HG03025 (cell line): ENCODE measurements at regions not wholly inside any gene's neighbourhood (a gene's known extent, or its start where the extent isn't known, plus 50 kb on each side); places are given as distances from the start of the nearest gene placed in this dataset.

Experiments
- ATAC-seq: cut with Tn5 transposase; IDR thresholded peaks from one replicate; pipeline ENCODE4 v1.9.1; 2021; ENCODE audit warnings: mild to moderate bottlenecking, moderate library complexity; ENCODE audit not compliant: unreplicated experiment, low FRiP score

DNA sequence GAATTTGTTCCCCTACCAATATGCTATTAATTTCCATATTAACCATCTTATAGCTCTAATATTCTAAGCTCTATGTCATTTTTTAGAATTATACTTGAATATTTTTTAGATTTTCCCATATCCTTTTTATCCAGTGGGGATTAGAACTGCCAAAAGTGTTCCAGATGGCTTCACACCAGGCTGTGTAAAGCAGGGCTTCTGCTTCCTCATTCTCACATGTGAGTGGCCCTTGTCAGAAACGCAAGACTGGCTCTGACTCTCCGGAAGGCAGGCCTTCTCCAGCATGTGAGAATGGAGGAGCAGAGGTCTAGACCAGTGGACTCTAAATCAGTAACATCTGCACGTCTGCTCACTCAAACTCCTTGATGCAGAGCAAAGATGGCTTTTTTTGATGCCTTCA, 650.1 kb downstream of the FGF9 start:
- ATAC-seq, result no peak

DNA sequence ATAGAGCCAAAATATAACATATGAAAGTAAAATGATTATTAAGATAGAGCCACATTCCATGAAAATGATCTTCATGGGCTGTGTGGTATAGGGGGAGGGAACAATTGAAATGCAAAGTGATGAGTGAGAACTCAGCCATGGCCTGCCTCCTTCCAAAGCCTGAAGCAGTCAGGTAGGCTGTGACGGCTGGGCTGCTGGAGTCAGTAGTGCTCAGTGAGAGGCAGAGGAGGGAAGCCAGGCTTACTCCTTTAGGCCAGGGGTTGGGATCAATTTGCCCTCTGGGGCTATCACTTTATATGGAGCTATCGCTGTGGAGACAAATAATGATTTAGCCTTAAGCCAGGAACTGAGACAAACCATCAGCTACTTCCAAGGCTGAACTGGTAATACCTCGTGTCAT, 654.9 kb downstream of the FGF9 start:
- ATAC-seq, result no peak

DNA sequence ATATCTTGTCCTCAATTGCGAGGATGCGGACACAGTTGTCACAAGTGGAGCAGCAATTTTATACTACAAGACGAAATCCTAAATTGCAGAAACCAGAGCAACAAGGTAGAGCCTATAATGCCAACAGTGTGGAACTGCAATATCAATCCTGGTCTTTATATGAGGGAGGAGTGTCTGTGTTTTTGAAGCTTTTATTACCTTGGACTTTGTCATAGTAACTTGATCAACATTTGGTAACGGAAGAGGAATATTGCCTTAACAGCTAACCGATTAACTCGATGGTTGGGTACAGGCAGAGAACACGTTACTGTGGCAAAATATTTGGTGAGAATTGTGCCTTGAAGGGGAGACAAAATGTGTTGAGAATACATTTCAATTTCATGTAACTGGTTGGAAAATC, 661.5 kb downstream of the FGF9 start:
- ATAC-seq, result no peak

- ATAC-seq, result no peak
Measured at GRCh38 chr13:22336460-22336859, 665.6 kb downstream of the FGF9 start.

GRCh38 chr13:22357132-22357531, 686.3 kb downstream of the FGF9 start:
- no peak for ATAC-seq

- ATAC-seq, result no peak
Measured at GRCh38 chr13:22369090-22369489, 698.2 kb downstream of the FGF9 start.

DNA sequence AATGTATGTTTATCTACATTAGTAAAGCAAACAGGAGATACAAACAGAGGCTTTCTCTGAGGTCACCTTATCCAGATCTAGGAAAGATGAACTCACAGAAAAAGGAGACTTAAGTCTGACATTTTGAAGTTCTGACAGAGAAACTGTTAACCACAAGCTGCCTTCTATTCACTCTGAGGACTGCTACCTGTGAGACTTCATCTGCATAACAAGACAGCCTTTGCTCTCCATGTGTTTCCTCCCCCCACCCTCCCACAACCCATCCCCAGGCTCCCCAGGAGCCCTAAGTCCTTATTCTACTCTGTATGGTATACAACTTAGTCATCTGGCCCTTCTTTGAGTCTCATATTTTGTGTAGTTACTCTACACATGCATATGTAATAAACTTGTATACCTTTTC, 699.0 kb downstream of the FGF9 start:
- ATAC-seq, result no peak

DNA sequence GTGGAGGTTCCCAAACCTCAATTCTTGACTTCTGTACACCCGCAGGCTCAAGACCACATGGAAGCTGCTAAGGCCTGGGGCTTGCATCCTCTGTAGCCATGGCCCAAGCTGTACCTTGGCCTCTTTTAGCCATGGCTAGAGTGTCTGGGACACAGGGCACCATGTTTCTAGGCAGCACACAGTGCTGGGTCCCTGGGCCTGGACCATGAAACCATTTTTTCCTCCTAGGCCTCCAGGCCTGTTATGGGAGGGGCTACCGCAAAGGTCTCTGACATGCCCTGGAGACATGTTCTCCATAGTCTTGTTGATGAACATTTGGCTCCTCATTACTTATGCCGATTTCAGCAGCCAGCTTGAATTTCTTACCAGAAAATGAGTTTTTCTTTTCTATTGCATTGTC, 701.4 kb downstream of the FGF9 start:
- ATAC-seq, result no peak

- ATAC-seq, result no peak
Measured at GRCh38 chr13:22375151-22375550, 704.3 kb downstream of the FGF9 start.

GRCh38 chr13:22387899-22388298, 717.0 kb downstream of the FGF9 start:
- ATAC-seq, result no peak

DNA sequence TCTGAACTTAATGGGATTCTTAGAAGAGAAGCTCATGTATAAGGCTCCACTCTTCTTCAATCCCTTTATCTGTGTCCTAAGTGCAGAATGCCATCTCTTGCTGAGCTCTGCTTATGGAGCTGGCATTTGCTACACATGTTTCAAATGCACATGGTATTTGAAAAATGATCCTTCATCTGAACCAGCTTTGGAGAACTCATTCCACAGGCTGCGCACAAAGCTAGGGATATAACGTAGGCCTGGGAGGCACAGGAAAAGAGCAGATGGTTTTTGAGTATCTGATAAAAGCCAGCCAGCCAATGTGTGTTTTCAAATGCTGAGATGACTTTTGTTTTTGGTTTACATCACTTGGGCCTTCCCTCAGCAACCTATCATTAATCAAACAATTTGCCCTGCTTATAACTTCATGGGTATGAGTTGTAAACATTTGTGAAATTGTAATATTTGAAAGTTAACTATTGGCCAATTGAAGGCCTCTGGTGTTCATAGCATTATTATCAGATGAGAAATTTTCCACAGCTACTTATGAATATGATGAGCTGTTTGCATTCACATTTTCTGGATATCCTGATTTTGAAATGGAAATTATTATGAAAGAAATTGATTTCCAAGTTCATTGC, 729.0 kb downstream of the FGF9 start:
- ATAC-seq, result no peak

- no peak for ATAC-seq
Measured at GRCh38 chr13:22402682-22403081, 731.8 kb downstream of the FGF9 start.

DNA sequence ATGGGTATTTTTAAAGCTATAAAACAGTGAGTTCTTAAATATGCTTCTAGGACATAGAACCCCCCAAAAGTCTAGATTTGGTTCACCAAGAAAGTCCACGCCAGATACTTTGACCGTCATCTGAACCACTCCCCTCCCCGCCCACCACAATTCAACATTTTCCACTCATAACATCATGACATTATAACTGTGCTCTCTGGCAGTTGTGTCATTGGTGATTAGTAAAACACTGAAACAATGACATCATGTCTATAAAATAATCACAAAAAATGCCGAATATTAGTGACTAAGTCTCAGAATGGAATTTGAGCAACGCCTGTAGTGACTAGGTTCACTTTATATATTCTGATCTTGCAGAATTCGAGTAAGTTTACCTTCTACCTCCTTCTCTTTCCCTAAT, 732.3 kb downstream of the FGF9 start:
- no peak for ATAC-seq

DNA sequence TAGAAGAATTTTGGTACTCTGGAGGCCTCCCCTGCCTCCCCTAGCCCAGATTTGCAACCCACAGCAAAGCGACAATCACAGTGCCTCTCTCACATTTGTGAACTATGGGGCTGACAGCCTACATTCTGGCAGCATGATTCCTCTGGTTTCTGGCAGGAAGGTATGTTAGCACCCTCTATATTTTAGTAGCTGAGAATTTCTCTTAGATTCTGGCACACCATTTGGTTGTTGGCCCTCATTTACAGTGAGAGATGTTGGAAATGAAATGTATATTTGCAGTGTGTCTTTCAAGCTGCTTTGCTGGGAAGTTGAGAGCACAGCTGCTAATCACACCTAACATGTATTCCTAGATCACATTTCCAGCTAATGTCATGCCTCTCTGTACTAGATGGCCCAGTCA, 735.0 kb downstream of the FGF9 start:
- ATAC-seq, result no peak

DNA sequence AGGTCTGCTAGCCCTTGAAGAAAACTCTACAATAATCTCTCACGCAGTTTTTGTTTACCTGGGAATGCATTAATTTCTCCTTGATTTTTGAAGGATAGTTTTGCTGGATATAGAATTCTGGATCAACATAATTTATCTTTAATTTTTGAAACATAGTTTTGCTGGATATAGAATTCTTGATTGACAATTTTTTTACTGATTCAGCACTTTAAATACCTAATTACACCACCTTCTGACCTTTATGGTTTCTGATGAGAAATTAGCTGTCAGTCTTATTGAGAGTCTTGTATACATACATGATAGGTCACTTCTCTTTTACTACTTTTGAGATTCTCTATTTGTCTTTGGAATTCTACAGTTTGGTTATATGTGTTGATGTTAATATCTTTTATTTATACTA, 741.6 kb downstream of the FGF9 start:
- ATAC-seq, result no peak

DNA sequence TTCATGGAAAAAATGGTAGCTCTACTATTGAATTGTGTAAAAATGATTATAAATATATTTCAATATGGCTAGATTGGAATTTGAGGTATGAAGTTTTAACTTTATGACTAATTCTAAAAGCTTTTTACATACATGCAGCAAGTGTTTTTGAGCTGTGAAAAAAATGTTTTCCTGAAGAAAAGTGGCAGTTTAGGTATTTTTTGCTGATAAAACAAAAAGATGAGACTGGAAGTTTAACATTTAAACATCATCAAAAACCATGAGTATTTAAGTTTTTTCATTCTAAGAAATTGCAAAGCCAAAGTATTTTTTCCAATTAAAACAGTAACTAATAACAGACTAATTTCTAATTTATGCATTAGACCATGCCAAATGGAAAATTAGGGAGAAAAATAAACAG, 751.1 kb downstream of the FGF9 start:
- ATAC-seq, result no peak

DNA sequence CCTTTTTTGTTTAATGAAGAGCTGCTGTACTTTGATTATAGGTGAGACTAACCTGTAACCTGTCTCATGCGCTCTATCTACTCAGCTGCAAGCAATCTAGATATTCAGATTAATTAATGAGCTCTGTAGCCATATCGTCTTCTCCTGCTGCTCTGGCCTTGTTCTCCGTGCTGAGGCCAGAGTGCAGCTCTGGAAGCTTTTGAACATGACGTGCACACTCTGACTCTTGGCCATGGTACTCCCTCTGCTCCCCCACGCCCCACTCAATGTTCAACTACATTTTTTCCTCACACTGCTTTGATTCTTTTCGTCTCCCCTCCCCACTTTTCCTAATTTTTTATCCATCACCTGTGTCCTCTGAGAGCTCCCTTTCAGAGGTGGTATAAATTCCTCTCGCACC, 751.8 kb downstream of the FGF9 start:
- ATAC-seq, result no peak

DNA sequence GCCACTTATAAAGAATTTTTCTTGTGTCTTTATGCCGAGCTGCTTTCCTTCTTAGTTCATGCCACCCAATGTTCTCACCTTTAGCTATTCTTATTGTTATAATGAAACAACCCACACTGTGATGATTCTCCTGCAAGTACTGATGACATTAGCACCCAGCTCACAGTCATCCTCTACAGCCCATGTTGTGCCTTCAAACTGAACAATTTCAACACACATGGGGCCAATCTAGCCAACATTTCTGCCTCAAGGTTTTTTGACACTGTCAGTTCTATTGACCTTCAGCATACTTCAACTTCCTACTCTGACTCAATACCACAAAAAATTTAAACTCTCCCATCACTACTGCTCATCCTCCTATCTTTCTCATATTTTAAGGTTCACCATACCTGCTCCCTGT, 752.4 kb downstream of the FGF9 start:
- ATAC-seq, result no peak

GRCh38 chr13:22425087-22425486, 754.2 kb downstream of the FGF9 start:
- no peak for ATAC-seq

DNA sequence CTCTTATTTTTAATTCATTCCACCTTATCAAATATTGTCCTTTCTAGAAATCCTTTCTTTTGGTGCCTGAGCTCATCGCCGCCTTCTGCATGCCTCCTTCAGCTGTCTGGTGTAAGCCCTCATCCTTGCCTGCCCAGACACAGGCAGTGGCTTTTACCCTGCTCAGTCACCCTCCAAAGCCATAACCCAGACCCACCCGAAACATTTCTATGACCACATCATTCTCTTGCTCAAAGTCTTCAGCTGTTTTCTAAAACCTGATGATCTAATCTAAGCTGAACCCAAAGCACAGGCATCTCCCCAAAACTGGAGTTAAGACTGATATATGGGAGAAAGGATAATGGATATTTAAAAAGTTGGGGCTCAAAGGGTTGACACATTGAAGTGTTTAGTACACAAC, 753.7 kb upstream of the SGCG start:
- no peak for ATAC-seq

- ATAC-seq, result no peak
Measured at GRCh38 chr13:22427783-22428182, 753.0 kb upstream of the SGCG start.

DNA sequence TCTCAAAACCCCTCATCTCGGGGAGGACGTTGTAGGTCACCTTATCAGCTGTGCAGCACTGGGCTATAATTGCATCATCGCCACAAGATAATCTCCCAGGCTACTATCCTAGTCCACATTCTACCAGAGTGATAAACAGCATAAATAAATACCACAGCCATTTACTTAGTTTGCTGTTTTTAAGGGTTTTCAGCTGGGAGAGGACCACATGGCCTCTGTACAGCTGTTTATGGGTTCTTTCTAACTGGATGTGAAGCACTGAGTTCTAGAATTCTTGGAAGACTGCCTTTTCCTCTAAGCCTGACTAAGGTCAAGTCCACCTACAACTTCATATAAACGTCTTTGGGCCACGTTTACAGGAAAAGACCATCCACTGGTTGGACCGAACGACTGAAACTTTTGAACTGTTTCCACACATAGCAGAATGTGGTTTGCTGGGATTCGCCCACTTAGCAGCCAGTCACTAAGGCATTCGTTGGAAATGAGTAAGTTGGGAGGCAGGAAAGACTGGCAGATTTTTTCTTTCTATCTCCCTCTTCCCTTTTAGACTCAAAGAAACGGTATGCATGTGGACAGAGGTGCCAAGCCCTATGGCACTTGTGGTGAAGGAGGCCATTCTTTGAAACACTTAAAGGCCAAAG, 752.5 kb upstream of the SGCG start:
- ATAC-seq, result no peak

DNA sequence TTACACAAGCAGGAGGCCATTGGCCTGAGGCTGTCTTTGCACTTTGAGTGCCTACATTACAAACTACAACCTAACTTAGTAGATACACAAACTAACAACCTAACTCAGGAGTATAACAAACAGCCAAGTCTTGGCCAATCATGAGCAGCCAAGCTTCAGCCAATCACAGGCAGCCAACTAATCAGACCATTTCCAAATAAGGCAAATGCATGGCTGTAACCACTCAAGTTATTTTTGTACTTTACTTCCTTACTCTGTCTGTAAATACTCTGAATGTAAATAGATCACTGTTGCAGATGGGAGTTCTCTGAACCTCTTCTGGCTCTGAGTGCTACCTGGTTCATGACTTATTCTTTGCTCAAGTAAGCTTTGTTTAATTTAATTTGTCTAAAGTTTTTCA, 748.1 kb upstream of the SGCG start:
- no peak for ATAC-seq
